Lower leg skin (tissue), 4 donors: ENCODE measurements at regions not wholly inside any gene's neighbourhood (a gene's known extent, or its start where the extent isn't known, plus 50 kb on each side); places are given as distances from the start of the nearest gene placed in this dataset.

Source experiments
- DNase-seq, 2 donors: peaks; one replicate each; pipeline ENCODE4 v3.0.0-alpha.2; 2019; ENCODE audit warnings: low spot score in 2 of 2
- H3K4me3 ChIP-seq: fragments of 200-600 bp; sonication (generic); 2 replicates; pipeline ENCODE4 v1.5.1; 2017; ENCODE audit warnings: mild to moderate bottlenecking, low read depth; ENCODE audit not compliant: poor library complexity, severe bottlenecking
- CTCF ChIP-seq, 3 donors: fragments of 450-650 bp; IDR thresholded peaks; one replicate each; pipeline ENCODE4 v1.5.1; 2016; ENCODE audit warnings: antibody characterized with exemption in 3 of 3, mild to moderate bottlenecking in 3 of 3, moderate library complexity in 2 of 3
- POLR2A ChIP-seq, 2 donors: fragments of 450-650 bp; IDR thresholded peaks; one replicate each; pipeline ENCODE4 v1.6.1; 2016 to 2017; ENCODE audit warnings: antibody characterized with exemption in 2 of 2, mild to moderate bottlenecking in 1 of 2, moderate library complexity in 1 of 2
- WGBS, 2 donors: methylation state at CpG; one replicate each; pipeline ENCODE4 v1.1.5; 2018; 5-methylcytosine and 5-hydroxymethylcytosine counted together
- intact Hi-C: fragments of 100-400 bp; cut with DNase I; formaldehyde crosslinking; loops from one replicate; pipeline ENCODE4 v1.15.0; 2023; ENCODE audit warnings: low total_unique reads

- 57 to 75% methylated on average over 7 of the region's 7 CpGs for WGBS, 2 donors
- peak in 1 of 2 donors; percentile 59 for DNase-seq
- intact Hi-C loops = no loop called here
- H3K4me3 ChIP-seq = no peak overlapping the region
- TF ChIP-seq POLR2A (IDR thresholded peaks at IDR 0.05) = no peak
- no peak for TF ChIP-seq CTCF (IDR thresholded peaks at IDR 0.05)
Observed at GRCh38 chr22:44409974-44410316, 88.1 kb downstream of the RTL6 start.

DNA sequence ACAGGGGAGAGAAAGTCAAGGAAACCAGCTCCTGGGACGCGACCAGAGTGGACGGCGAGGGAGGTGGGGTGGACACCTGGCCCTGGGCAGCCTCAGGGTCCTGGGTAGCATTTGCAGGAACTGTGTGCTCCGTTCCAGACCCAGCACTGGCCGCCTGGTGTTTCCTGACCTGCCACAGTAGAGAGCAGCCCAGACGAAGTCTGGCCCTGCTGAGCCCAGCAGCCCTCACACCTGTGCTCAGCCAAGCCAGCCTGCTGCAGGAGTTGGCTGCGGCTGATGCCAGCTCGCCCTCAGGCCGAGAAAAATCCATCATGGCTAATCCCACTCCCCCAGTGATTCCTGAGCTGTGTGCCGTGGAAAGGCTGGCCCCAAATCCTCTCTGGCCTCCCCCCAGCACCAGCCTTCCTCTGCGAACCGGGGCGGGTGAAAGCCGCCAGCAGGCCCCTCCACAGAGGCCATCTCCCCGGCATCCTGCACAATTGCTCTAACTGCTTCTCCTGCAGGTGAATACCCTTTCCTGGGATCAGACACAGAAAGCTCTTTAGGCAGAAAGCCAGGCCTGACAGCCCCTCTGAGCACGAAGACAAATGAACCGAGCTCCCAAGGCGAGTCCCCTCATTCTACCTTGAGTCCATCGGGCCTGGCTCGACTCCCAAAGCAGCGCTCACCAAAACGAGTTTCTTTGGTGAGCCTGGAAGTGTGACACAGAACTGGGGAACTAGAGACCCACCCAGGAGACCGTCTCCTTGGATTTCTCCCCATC is 88.6 kb downstream of the RTL6 start:
- intact Hi-C loops = no loop called here
- TF ChIP-seq POLR2A (IDR thresholded peaks at IDR 0.05) (no peak), CTCF (IDR thresholded peaks at IDR 0.05) (no peak)
- DNase-seq = peak in 1 of 2 donors; percentile 64
- H3K4me3 ChIP-seq = no peak overlapping the region
- 56 to 62% methylated on average over 19 to 24 of the region's 24 CpGs for WGBS, 2 donors

DNA sequence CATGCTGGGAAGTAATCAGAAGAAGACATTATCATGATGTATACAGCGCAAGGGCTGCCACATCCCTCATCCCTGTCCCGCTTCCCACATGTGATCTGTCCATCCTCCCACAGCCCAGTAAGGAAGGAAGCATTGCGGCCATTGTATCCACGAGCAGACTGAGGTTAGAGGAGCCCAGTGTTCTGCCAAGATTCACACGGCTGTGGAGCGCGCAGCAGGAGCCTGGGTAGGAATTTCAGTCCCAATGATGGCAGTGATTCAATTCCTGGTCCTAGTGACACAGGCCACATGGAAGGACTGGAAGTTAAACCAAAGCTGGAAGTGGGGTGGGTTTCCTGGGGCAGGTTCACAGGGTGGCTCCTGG is 89.2 kb downstream of the RTL6 start:
- no peak overlapping the region for H3K4me3 ChIP-seq
- TF ChIP-seq POLR2A (IDR thresholded peaks at IDR 0.05) (no peak), CTCF (IDR thresholded peaks at IDR 0.05) (no peak)
- DNase-seq = no peak
- WGBS, 2 donors = 77 to 80% methylated on average over 7 of the region's 7 CpGs
- intact Hi-C loops = no loop called here

DNA sequence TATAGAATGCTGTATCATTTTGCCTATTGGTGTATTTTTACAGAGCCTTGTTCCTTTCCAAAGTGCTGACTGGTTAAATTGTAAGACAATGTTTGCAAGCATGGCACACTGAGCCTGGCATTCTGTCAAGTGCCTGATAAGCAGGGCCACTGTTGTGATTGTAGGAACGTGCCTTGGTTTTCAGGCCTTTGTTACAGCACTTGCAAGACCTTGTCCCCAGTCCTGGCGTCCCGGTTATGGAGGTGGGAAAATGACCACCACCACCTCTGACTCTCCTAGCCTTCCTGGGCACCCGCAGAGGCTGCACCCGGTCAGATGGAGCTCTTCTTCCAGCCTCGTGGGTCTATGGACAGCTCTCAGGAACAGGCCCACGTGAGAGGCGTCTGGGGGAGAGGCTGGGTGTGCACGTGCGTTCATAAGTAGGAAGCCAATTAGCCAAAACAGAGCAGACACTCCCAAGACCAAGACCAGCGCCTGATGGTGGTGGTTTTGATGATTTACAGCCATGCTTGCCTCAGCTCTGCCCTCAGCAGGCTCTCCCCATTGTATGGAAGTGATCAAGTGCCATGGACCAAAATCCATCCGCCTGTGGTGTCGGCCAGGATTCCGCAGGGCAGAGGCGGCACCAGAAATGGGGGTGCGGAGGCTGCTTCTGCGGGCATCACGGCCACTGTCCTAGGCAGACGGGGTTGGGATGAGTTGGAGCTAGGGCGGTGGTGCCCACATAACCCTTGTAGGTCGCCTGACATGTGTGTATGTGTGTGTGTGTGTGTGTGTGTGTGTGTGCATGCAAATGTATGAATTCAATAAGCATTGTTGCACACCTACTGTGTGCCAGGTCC is 89.8 kb downstream of the RTL6 start:
- TF ChIP-seq POLR2A (IDR thresholded peaks at IDR 0.05) (no peak), CTCF (IDR thresholded peaks at IDR 0.05) (no peak)
- H3K4me3 ChIP-seq = no peak overlapping the region
- no peak for DNase-seq
- 90 to 91% methylated on average over 21 of the region's 21 CpGs for WGBS, 2 donors
- intact Hi-C loops = no loop called here

GRCh38 chr22:44407171-44407986 is 90.7 kb downstream of the RTL6 start:
- WGBS, 2 donors = 87 to 89% methylated on average over 23 of the region's 23 CpGs
- no peak for DNase-seq
- TF ChIP-seq POLR2A (IDR thresholded peaks at IDR 0.05) (no peak), CTCF (IDR thresholded peaks at IDR 0.05) (no peak)

More at GRCh38 chr22:44407171-44407986, 90.7 kb downstream of the RTL6 start:
- no peak overlapping the region for H3K4me3 ChIP-seq
- intact Hi-C loops = no loop called here
